AML-193 (cell line): ENCODE measurements at regions not wholly inside any gene's neighbourhood (a gene's known extent, or its start where the extent isn't known, plus 50 kb on each side); places are given as distances from the start of the nearest gene placed in this dataset.
A peak's percentile ranks its signal among the peaks of the same experiment; 100 is the strongest.

Source experiments
- DNase-seq, 2 experiments: peaks; one replicate each; lab custom pipeline; 2025; lab: John Stamatoyannopoulos, UW

GRCh38 chr18:30527226-30527625 lies 515.3 kb downstream of the DSC3 start:
- DNase-seq: no peak

DNA sequence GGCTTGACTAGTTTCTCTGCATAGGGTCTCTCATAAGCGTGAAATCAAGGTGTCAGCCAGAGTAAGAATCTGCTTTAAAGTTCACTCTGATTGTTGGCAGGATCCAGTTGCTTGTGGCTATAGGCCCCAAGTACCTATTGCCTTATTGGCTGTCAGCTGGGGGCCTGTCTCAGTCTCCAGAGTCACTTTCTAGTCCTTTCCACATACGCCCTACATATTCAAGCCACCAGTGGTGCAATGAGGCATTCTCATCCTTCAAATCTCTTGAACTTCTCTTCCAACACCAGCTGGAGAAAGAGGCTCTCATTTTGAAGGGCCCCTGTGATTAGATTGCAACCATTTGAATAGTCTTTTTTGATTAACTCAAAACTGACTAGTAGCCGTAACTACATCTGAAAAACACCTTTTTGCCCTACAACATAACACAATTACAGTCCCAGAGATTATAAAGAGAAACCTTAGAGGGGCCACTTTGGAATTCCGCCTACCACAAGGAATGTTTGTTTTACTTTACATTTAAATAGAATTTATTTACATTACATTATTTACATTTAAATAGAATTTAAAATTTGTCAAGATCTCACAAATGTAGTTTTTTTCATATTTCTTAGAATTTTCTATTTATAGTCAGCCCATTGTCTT lies 520.1 kb downstream of the DSC3 start:
- DNase-seq: no peak

DNA sequence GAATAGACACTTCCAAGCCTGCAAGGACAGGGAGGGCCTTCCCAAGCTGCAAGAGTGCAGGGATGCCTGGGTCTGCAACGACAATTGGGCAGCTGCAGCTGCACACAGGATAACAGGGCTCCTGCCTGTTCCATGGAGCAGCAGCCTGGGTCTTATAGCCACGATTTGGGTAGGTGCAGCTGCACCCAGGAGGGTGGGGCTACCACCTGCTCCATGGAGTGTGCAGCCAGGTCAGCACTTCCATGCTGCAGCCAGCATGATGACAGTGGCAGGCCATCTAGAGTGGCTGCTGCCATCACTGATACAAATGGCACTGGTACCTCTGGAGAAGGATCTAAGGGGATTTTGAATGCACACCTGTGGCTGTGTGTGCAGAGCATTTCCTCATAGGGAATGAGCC lies 528.5 kb downstream of the DSC3 start:
- DNase-seq: no peak

DNA sequence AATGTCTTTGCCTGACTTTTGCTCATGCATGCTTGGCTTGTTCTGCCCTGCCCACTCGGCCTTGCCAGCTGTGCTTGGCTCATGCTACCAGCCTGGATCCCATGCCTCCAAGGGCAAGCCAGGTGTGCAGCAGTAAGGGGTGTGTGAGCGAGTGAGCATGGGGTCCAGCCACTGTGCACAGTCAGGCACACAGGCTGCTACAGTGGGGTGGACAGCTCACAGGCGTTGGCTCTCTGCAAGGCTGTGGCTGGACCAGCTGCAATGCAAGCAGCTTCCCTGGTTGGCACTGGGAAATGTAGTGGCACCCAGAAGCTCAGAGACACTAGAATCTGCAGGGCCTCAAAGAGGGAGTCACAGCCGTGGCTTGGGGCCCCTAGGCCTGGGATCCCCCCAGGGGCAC lies 529.7 kb downstream of the DSC3 start:
- DNase-seq: no peak

- DNase-seq: no peak
Measured at GRCh38 chr18:30510882-30511281, 531.7 kb downstream of the DSC3 start.

- no peak for DNase-seq
Measured at GRCh38 chr18:30501594-30501993, 540.9 kb downstream of the DSC3 start.

DNA sequence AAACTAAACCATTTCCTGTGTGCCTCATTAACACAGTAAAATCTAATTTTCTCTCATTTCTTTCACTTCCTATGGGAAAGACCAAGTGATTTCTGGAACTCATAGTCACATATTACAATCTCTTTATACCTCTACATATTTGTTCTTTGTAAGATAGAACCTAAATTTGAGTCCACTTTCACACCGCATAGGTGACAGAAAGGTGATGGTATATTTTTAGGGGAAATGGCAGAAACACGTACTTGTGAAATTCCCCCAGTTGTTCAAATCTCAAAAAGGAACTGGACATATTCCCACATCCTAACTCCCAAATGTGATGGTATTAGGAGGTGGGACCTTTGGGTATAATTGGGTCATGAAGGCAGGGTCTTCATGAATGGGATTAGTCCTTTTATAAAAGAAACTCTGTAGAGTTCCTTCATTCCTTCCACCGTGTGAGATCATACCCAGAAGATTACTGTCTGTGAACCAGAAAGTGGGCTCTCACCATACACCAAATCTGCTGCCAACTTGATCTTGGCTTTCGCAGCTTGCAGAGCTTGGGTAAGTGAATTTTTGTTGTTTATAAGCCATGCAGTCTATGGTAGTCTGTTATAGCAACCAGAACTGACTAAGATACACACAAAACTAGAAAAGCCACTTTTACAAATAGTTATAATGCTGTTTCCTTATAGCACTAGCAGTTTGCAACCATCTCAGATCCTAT lies 542.1 kb downstream of the DSC3 start:
- no peak for DNase-seq

GRCh38 chr18:30499721-30500120 lies 542.8 kb downstream of the DSC3 start:
- no peak for DNase-seq

DNA sequence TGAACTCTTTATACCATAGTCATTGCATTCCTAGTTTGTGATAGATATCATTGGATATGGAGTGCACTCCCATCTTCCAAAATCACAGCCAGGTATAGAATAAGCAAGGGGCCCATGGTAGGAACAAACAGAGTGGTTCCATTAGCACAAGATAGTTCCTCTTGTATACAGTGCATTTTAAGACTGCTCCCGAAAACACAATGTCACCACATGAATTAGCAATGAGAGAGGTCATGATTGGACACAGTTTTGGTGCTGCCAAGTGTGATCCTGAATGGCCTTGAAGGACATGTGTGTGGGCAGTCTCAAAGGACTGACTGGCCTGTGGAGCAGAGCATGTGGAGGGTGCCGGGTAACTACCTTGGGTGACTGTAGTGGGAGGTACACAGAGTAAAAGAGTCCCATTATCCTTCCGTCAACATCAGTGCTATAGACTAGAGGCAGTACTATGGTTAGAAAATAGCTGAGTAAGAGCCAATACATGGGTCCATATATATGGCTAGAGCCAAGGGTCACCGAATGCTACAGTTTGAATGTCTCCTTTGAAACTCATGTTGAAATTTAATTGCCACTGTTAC lies 549.9 kb downstream of the DSC3 start:
- DNase-seq: no peak

GRCh38 chr18:30491815-30492551 lies 550.6 kb downstream of the DSC3 start:
- peak; percentile 48 to 52 for DNase-seq

- DNase-seq: no peak
Measured at GRCh38 chr18:30489890-30490643, 552.5 kb downstream of the DSC3 start.

DNA sequence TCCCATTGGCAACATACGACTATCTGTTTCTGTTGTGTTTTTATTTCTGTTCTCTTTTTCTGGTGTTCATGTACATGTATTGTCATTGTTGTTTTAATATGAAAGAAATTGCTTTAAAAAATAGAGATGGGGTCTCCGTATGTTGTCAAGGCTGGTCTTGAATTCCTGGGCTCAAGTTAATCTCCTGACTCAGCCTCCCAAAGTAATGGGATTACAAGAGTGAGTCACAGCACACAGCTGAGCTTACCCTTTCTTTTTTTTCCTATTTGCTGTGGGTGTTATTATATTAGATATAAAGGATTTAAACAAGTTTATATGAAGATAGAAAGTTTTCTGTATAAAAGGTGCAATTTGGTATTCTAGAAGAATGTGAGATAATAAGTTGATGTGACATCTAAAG lies 554.6 kb downstream of the DSC3 start:
- DNase-seq: no peak

GRCh38 chr18:30486856-30487255 lies 555.7 kb downstream of the DSC3 start:
- DNase-seq: no peak

- DNase-seq: no peak
Measured at GRCh38 chr18:30485078-30485477, 557.5 kb downstream of the DSC3 start.

GRCh38 chr18:30481871-30482270 lies 560.7 kb downstream of the DSC3 start:
- DNase-seq: no peak

GRCh38 chr18:30469091-30469490 lies 573.5 kb downstream of the DSC3 start:
- no peak for DNase-seq

GRCh38 chr18:30465096-30465495 lies 577.4 kb downstream of the DSC3 start:
- no peak for DNase-seq

GRCh38 chr18:30457156-30457555 lies 585.4 kb downstream of the DSC3 start:
- no peak for DNase-seq

GRCh38 chr18:30455741-30456140 lies 586.8 kb downstream of the DSC3 start:
- no peak for DNase-seq

DNA sequence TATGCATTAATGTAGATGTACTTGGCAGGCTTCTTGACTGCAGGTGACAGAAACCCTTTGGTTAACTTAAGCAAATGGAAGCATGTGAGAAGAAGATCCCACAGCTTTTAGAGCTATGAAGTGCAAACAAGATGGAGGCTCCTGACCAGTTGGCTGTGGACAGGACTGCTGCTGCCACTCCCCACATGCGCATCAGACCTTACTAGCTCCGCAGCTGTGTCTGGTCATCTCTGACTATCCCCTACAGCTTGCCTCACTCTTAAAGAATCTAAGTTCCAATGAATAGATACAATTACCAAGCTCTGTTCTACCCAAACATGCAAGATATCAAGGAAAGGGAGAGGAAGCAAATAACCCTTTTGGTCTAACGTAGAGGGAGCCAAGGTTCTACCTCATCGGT lies 587.6 kb downstream of the DSC3 start:
- DNase-seq: no peak

DNA sequence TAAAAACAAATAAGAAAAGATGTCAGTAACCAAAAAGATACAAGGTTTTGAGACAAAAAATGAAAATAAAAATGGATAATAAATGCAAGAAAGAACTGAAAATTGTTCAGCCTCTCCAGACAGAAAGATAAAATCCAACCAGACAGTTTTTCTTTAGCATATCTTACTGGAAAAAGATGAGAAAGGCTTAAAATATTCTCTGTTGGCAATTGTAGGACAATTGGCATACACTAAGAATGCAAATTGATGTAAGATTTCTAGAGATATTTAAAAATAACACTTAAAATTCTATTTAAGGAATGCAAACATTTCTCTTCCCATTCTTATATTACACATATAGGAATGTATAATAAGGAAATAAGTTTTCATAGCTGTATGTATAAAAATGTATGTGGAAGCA lies 590.6 kb downstream of the DSC3 start:
- no peak for DNase-seq

DNA sequence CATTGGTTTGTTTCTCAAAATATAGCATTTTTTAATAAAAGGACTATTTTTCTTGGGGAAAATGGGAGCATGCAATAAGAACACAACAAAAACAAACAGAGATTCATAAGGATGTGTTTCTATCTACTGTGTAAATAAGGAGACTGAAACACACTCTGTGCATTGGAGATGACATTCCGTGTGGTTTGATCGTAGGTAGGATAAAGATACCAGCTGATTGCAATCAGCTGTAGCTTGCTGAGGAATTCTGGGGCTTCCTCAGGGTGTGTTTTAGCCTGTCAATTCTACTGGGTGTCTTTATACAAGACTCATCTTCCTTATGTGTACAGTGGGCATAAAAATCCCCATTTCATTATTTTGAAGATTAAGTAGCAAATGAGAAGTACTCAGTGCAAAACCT lies 591.6 kb downstream of the DSC3 start:
- DNase-seq: no peak
